NT2/D1 (cell line): ENCODE measurements at regions not wholly inside any gene's neighbourhood (a gene's known extent, or its start where the extent isn't known, plus 50 kb on each side); places are given as distances from the start of the nearest gene placed in this dataset.

ENCODE experiments used
- SUZ12 ChIP-seq: IDR thresholded peaks from 2 replicates; pipeline ENCODE4 v1.6.1; 2011; ENCODE audit not compliant: insufficient read length, insufficient read depth; ENCODE audit errors: extremely low read depth
- YY1 ChIP-seq: IDR thresholded peaks from 2 replicates; pipeline ENCODE4 v1.6.1; 2011; ENCODE audit not compliant: insufficient read length, insufficient read depth
- ZNF274 ChIP-seq: IDR thresholded peaks from 2 replicates; pipeline ENCODE4 v1.6.1; 2011; ENCODE audit warnings: mild to moderate bottlenecking, low read depth, low read length

DNA sequence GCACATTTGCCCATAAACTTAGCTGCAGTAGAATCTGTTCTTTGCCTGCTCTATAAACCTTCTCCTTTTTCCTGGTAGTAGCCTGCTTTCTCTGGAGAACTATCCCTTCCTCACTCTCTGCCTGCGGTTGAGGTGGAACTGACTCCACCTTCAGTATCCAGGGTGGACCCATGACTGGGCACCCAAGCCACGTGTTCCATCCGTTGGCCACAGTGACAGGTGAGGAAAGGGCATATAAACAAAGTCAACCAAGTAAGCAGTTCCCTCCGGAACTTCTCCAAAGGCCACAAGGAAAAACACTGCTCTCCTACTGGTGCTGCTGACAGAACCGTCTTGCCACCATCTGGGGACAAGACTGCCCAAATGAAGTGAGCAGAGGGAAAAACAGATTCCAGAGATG, 218.8 kb downstream of the TFAP2A start:
- no peak for TF ChIP-seq SUZ12
- no peak for TF ChIP-seq ZNF274
- no peak for TF ChIP-seq YY1
